ENCODE measurements at regions not wholly inside any gene's neighbourhood (a gene's known extent, or its start where the extent isn't known, plus 50 kb on each side); places are given as distances from the start of the nearest gene placed in this dataset.

DNA sequence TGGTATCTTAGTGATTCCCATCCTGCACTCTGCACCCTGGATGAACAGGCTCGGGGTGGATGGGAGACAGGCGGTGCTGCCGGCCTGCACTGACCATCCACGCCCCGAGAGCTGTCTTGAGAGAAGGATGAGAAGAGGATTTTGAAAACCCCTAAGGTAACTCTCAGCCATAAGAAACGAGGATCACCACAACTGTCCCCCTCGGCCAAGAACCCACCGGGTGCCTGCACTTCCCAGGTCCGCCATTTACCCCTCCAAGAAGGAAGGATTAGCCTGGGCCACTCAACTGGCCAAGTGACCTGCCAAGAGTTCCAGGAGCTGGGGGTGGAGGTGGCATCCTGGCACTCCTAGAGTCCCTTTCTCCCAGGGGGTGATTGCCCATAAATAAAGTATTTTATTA lies 302.4 kb upstream of the TNRC6C start:
- TF ChIP-seq POLR2A (IDR thresholded peaks at IDR 0.05; ENCODE audit: low read depth, low read length): no peak
- TF ChIP-seq POLR2AphosphoS5 (IDR thresholded peaks at IDR 0.05; ENCODE audit: low read depth, low read length): no peak
- no peak for TF ChIP-seq TAF1 (IDR thresholded peaks at IDR 0.05; ENCODE audit: low read depth, low read length)
